Common myeloid progenitor, CD34-positive (primary cell): ENCODE measurements at regions not wholly inside any gene's neighbourhood (a gene's known extent, or its start where the extent isn't known, plus 50 kb on each side); places are given as distances from the start of the nearest gene placed in this dataset.

Experiments
- CTCF ChIA-PET: fragments of 350-600 bp; sonication (Branson Sonifier 250); formaldehyde crosslinking; loops from one replicate; lab custom pipeline; 2021; ENCODE audit warnings: antibody characterized with exemption; lab: Charles Lee
- POLR2A ChIA-PET: fragments of 350-600 bp; sonication (Branson Sonifier 250); formaldehyde crosslinking; loops from one replicate; lab custom pipeline; 2021; ENCODE audit warnings: antibody characterized with exemption; lab: Charles Lee
- DNase-seq, 3 donors: peaks; one replicate each; pipeline versions ENCODE4 v3.0.0 to v3.0.0-alpha.2; 2013
- H3K27ac ChIP-seq, 2 experiments: 1 replicate in 1 of 2; 2 replicates in 1 of 2; pipeline ENCODE4 v1.7.0; 2013; ENCODE audit warnings: inconsistent platforms in 2 of 2, low read length in 2 of 2, mild to moderate bottlenecking in 2 of 2, low read depth in 1 of 2, moderate library complexity in 1 of 2; ENCODE audit not compliant: severe bottlenecking in 2 of 2, insufficient read depth in 1 of 2, poor library complexity in 1 of 2
- H3K27me3 ChIP-seq, 5 experiments: replicated peaks in 2 of 5; 1 replicate in 3 of 5; 2 replicates in 2 of 5; pipeline versions ENCODE4 v1.6.1 to v1.7.0; 2013; ENCODE audit warnings: low read length in 4 of 5, mild to moderate bottlenecking in 2 of 5, moderate library complexity in 2 of 5, inconsistent platforms in 1 of 5; ENCODE audit not compliant: insufficient read depth in 5 of 5, control insufficient read depth in 4 of 5
- H3K36me3 ChIP-seq, 4 experiments: 1 replicate in 2 of 4; 2 replicates in 2 of 4; pipeline versions ENCODE4 v1.6.1 to v1.7.0; 2013; ENCODE audit warnings: low read length in 3 of 4, control low read depth in 1 of 4, mild to moderate bottlenecking in 1 of 4; ENCODE audit not compliant: control insufficient read depth in 4 of 4, insufficient read depth in 4 of 4
- H3K4me1 ChIP-seq, 4 experiments: 1 replicate in 3 of 4; 2 replicates in 1 of 4; pipeline versions ENCODE4 v1.6.1 to v1.7.1; 2013; ENCODE audit warnings: low read length in 3 of 4, mild to moderate bottlenecking in 3 of 4, control low read depth in 1 of 4, inconsistent platforms in 1 of 4, moderate library complexity in 1 of 4; ENCODE audit not compliant: control insufficient read depth in 4 of 4, insufficient read depth in 4 of 4; ENCODE audit errors: control extremely low read depth in 1 of 4
- H3K4me3 ChIP-seq, 7 experiments: 1 replicate in 4 of 7; 2 replicates in 3 of 7; pipeline versions ENCODE4 v1.5.1 to v1.7.0; 2013; ENCODE audit warnings: mild to moderate bottlenecking in 7 of 7, low read length in 6 of 7, moderate library complexity in 6 of 7, inconsistent platforms in 2 of 7, low read depth in 2 of 7, control low read depth in 1 of 7; ENCODE audit not compliant: insufficient read depth in 4 of 7, control insufficient read depth in 1 of 7; ENCODE audit errors: extremely low read depth in 1 of 7
- H3K9me3 ChIP-seq, 5 experiments: 1 replicate in 4 of 5; 2 replicates in 1 of 5; pipeline versions ENCODE4 v1.6.1 to v1.7.1; 2013; ENCODE audit warnings: low read length in 4 of 5, mild to moderate bottlenecking in 2 of 5, inconsistent platforms in 1 of 5, low read depth in 1 of 5, moderate library complexity in 1 of 5; ENCODE audit not compliant: control insufficient read depth in 4 of 5, insufficient read depth in 2 of 5; ENCODE audit errors: control extremely low read depth in 1 of 5
- WGBS: methylation state at CpG from one replicate; pipeline ENCODE4 v1.1.5; 2013; ENCODE audit not compliant: insufficient coverage; 5-methylcytosine and 5-hydroxymethylcytosine counted together

DNA sequence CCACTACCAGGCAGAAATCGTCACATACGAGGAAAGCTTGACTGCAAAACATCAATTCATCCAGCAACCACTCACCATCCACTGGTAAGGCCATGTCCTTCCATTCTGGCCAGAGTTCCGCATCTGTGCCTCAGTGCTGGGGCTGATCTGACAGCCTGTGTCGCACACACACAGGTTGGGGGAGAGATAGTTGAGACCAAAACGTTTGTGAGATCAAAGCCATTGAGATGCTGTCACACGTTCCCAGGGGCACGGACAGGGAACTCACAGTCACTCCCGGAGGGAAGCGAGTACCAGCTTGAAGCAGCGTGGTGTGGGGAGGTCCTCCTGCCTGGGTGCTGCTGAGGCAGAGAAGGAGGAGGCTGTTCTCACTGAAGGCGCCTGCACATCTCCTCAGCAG, 458.5 kb upstream of the SALL3 start:
- no peaks in the 10 kb centered on the region for H3K9me3 ChIP-seq
- no peaks in the 10 kb centered on the region for H3K27me3 ChIP-seq
- DNase-seq: no peak
- WGBS: 84% methylated on average over 10 of the region's 11 CpGs
- POLR2A ChIA-PET: no interaction called here
- no peaks in the 10 kb centered on the region for H3K36me3 ChIP-seq
- CTCF ChIA-PET: no interaction called here
- H3K27ac ChIP-seq: no peak overlapping the region
- H3K4me1 ChIP-seq: peaks cover 0 to 7% (median 0%) of the 10 kb centered on the region in 4 experiments
- no peak overlapping the region for H3K4me3 ChIP-seq

DNA sequence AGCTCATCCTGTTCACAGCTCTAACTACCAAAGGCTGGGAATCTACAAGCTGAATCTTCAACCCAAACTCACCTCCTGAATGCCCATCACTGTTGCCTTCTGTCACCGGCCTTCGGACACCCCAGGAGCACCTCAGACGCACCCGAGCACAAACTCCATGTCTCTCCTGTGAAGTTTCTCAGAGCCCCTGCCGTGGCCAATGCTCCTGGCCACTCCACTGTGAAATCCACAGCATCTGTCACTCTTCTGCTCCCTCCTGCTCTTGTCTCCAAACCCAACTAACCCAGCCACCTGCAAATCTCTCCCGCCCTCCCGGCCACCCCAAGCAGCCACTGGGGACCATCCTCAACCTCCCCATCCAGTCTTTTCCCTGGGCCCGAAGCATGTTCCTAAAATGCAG, 457.9 kb upstream of the SALL3 start:
- ChIA-PET POLR2A (no interaction called here), CTCF (no interaction called here)
- Histone ChIP-seq H3K27me3 (no peaks in the 10 kb centered on the region), H3K27ac (no peak overlapping the region), H3K4me3 (no peak overlapping the region), H3K9me3 (no peaks in the 10 kb centered on the region), H3K4me1 (peaks cover 0 to 7% (median 0%) of the 10 kb centered on the region in 4 experiments), H3K36me3 (no peaks in the 10 kb centered on the region)
- 98% methylated on average over 7 of the region's 8 CpGs for WGBS
- DNase-seq: no peak

DNA sequence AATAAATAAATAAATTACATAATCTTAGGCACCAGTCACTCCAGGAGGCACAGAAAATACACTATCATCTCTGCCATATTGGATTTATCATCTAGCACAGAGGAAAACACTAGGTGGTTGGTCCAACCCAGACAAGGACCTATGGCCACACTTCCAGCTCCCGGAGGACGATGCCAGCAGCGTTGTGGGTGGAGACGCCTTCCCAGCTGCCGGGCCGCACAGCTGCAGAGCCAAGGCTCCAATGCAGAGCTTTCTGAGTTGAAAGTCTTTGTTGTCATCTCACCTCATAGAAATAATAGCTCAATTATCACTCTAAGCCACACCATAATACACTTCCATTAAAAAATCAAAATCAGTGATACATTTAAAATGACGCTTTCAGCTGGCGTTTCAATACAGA, 457.1 kb upstream of the SALL3 start:
- CTCF ChIA-PET: interaction anchor here (1.2 kb wide), 1 partner anchor 10 kb away, joined by 5 read pairs; no protein-coding TSS in a partner anchor
- WGBS: 100% methylated on average over 3 of the region's 8 CpGs
- POLR2A ChIA-PET: no interaction called here
- H3K4me3 ChIP-seq: no peak overlapping the region
- H3K27me3 ChIP-seq: no peaks in the 10 kb centered on the region
- no peak overlapping the region for H3K27ac ChIP-seq
- H3K9me3 ChIP-seq: no peaks in the 10 kb centered on the region
- H3K4me1 ChIP-seq: peaks cover 0 to 7% (median 0%) of the 10 kb centered on the region in 4 experiments
- DNase-seq: no peak
- H3K36me3 ChIP-seq: no peaks in the 10 kb centered on the region

DNA sequence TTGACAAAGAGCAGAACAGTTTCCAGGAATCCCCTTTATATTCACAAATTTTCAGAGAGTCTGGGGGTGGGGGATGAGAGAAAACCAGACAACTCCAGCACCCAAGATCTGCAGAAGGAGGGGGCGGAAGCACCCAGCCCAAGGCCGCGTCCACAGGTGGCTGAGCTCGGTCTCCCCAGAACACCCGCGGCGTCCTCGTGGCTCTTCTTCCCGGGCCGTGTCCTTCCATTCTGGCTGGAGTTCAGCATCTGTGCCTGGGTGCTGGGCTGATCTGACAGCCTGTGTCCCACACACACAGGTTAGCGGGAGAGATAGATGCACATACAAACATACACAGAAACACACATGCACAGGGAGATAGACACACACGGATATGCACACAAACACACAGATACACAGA, 455.8 kb upstream of the SALL3 start:
- no peak overlapping the region for H3K27ac ChIP-seq
- ChIA-PET CTCF (no interaction called here), POLR2A (no interaction called here)
- H3K9me3 ChIP-seq: no peaks in the 10 kb centered on the region
- WGBS: 91% methylated on average over 11 of the region's 12 CpGs
- H3K27me3 ChIP-seq: no peaks in the 10 kb centered on the region
- no peaks in the 10 kb centered on the region for H3K36me3 ChIP-seq
- peaks cover 0 to 7% (median 0%) of the 10 kb centered on the region in 4 experiments for H3K4me1 ChIP-seq
- no peak overlapping the region for H3K4me3 ChIP-seq
- no peak for DNase-seq

DNA sequence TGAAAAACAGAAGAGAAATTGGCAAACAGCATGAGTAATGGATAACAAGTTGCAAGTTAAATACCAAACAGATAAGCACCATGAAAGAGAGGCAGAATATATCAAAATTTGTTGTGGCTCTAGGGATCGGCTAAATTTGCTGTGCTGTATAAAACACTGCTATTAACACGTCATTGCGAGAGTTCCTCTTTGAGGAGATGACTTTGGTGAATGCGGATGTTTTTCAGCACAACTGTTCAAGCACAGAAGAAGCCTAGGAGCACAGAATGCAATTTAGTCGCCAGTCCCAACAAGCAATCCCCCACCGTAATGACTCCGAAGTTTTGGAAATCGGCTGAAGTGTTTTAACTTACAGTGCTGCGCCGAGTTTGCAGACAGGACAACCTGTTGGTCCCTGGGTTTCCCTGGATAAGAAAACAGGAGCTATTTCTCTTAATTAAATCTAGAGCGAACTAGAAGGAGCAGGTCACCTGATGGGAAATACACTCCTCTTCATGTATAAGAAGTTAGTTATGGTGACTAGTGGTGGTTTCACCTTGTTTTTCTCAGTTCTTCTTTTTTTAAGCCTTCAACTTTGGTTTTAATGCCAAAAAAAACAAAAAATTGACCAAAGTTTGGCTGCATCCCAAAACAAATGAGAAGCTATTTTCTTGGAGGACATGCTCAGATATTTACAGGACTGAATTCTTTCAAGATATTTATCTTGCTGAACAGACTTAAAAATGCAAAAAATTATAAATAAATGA, 454.1 kb upstream of the SALL3 start:
- ChIA-PET CTCF (no interaction called here), POLR2A (no interaction called here)
- WGBS: 57% methylated on average over 10 of the region's 11 CpGs
- H3K27me3 ChIP-seq: no peaks in the 10 kb centered on the region
- no peak overlapping the region for H3K27ac ChIP-seq
- H3K4me1 ChIP-seq: peaks cover 0 to 7% (median 0%) of the 10 kb centered on the region in 4 experiments
- H3K36me3 ChIP-seq: no peaks in the 10 kb centered on the region
- peak; percentile 22 to 69 (median 62) for DNase-seq
- peak overlapping the region in 1 of 7 experiments; percentile 36 for H3K4me3 ChIP-seq
- H3K9me3 ChIP-seq: no peaks in the 10 kb centered on the region

DNA sequence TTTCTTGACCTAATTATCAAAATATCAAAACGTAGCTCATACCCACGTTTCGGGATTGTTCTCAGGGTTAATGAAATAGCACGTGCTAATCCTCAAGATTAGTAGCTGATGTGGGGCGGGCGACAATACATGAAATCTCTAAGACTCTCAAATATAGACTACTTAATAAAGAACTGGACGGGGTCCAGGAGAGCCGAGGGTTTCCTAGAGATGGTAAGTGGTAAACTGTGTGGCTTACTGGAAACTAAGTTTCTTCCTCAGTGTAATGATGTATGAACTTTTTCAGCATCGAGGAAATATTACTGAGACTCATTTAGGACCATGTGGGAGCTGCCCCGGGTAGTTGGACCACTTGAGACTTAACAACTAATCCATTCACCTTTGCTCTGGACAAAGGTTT, 453.3 kb upstream of the SALL3 start:
- POLR2A ChIA-PET: no interaction called here
- H3K9me3 ChIP-seq: no peaks in the 10 kb centered on the region

DNA sequence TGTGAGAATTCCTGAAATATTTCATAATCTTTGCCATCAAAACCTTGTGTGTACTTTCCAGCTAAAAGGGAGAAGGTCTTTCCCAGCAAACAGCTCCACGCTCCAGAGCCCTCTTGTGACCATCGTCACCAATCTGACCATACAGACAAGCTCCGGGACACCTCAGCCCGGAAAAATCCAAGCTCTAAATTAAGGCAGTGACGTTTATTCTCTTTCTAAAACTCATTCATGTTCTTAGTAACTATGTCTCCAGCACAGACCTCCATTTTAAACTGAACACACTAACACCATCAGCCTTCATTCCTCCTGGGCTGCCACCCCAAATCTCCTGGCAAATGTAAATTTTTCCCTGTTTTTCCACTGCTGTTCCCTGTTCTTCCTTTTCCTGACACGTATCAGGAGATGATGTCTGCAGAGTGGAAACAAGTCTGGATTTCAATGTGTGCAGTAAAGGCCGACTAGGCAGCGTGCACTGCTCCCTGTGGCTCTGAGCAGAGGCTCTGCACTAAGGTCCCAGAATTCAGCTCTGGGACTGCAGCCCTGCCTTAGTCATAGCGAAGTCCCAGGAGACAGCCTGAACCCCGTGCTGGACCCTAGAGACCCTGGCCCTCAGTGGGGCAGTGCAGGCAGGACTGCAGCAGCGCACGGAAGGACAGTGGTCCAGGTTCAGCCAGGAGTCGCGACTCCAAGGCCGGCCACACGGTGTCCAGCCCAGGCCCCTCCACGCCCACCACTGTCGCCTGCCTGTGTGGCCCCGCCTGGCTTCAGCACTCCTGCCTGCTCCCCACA, 452.5 kb upstream of the SALL3 start:
- Histone ChIP-seq H3K36me3 (no peaks in the 10 kb centered on the region), H3K4me3 (no peak overlapping the region), H3K4me1 (peaks cover 0 to 7% (median 0%) of the 10 kb centered on the region in 4 experiments), H3K27ac (no peak overlapping the region), H3K27me3 (no peaks in the 10 kb centered on the region), H3K9me3 (no peaks in the 10 kb centered on the region)
- POLR2A ChIA-PET: no interaction called here
- CTCF ChIA-PET: no interaction called here
- 96% methylated on average over 17 of the region's 19 CpGs for WGBS
- DNase-seq: no peak

More for the DNA sequence above, 453.3 kb upstream of the SALL3 start:
- H3K27me3 ChIP-seq: no peaks in the 10 kb centered on the region
- H3K4me3 ChIP-seq: no peak overlapping the region
- no peak for DNase-seq
- H3K36me3 ChIP-seq: no peaks in the 10 kb centered on the region
- 91% methylated on average over 3 of the region's 10 CpGs for WGBS
- H3K27ac ChIP-seq: no peak overlapping the region
- CTCF ChIA-PET: no interaction called here
- H3K4me1 ChIP-seq: peaks cover 0 to 7% (median 0%) of the 10 kb centered on the region in 4 experiments
